ENCODE measurements at regions not wholly inside any gene's neighbourhood (a gene's known extent, or its start where the extent isn't known, plus 50 kb on each side); places are given as distances from the start of the nearest gene placed in this dataset.

DNA sequence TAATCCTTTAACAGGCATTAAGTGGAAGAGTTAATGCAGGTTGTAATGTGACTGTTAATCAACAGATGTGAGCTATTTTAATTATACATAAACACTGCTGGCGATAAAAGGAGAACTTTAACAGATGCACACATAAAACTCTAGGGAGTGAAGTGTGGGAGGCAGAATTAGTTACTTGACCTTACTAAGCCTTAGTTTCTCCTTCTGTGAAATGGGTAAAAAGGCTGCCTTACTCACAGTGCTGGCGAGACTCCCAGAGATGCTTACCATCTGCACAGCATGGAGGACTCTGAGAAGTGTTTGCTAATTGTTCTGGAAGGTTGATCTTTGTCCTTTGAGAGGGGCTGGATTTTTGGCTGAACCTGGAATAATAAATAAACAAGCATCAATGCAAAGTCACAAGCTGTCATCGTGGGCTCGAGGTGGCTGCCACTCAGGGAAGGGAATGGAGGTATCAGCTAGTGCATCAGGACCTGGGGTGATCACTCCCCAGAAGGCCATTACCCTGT is 58.6 kb upstream of the MPEG1 start:
- no peak for TF ChIP-seq EZH2phosphoT487 (IDR thresholded peaks at IDR 0.05; ENCODE audit: low read depth, severe bottlenecking, unreplicated experiment)
- TF ChIP-seq, protein P1, sequence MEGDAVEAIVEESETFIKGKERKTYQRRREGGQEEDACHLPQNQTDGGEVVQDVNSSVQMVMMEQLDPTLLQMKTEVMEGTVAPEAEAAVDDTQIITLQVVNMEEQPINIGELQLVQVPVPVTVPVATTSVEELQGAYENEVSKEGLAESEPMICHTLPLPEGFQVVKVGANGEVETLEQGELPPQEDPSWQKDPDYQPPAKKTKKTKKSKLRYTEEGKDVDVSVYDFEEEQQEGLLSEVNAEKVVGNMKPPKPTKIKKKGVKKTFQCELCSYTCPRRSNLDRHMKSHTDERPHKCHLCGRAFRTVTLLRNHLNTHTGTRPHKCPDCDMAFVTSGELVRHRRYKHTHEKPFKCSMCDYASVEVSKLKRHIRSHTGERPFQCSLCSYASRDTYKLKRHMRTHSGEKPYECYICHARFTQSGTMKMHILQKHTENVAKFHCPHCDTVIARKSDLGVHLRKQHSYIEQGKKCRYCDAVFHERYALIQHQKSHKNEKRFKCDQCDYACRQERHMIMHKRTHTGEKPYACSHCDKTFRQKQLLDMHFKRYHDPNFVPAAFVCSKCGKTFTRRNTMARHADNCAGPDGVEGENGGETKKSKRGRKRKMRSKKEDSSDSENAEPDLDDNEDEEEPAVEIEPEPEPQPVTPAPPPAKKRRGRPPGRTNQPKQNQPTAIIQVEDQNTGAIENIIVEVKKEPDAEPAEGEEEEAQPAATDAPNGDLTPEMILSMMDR (IDR thresholded peaks at IDR 0.05; ENCODE audit: poor library complexity) = no peak
- TF ChIP-seq EZH2 (IDR thresholded peaks at IDR 0.05; ENCODE audit: borderline replicate concordance) = no peak
- H3K9me2 ChIP-seq (replicated peaks; ENCODE audit: insufficient read depth) = no peaks in the 10 kb centered on the region
- no peak overlapping the region for H3K27ac ChIP-seq
- H3K4me3 ChIP-seq = no peak overlapping the region
- no peak for DNase-seq (ENCODE audit: low spot score)
- no peaks in the 10 kb centered on the region for H3K4me1 ChIP-seq (ENCODE audit: insufficient read depth)
- 84% methylated on average over 4 of the region's 4 CpGs for WGBS (ENCODE audit: low lambda C conversion rate, missing lambda C conversion rate)
- no peaks in the 10 kb centered on the region for H4K20me1 ChIP-seq (ENCODE audit: insufficient read depth, poor library complexity, severe bottlenecking)
- H2AFZ ChIP-seq = no peak overlapping the region
- H3K27me3 ChIP-seq = no peaks in the 10 kb centered on the region
- no peaks in the 10 kb centered on the region for H3K9me3 ChIP-seq (ENCODE audit: low read depth)
- H3K4me2 ChIP-seq = no peak overlapping the region
- H3K36me3 ChIP-seq (replicated peaks; ENCODE audit: insufficient read depth, low read depth) = no peaks in the 10 kb centered on the region
- H3K79me2 ChIP-seq = no peaks in the 10 kb centered on the region

DNA sequence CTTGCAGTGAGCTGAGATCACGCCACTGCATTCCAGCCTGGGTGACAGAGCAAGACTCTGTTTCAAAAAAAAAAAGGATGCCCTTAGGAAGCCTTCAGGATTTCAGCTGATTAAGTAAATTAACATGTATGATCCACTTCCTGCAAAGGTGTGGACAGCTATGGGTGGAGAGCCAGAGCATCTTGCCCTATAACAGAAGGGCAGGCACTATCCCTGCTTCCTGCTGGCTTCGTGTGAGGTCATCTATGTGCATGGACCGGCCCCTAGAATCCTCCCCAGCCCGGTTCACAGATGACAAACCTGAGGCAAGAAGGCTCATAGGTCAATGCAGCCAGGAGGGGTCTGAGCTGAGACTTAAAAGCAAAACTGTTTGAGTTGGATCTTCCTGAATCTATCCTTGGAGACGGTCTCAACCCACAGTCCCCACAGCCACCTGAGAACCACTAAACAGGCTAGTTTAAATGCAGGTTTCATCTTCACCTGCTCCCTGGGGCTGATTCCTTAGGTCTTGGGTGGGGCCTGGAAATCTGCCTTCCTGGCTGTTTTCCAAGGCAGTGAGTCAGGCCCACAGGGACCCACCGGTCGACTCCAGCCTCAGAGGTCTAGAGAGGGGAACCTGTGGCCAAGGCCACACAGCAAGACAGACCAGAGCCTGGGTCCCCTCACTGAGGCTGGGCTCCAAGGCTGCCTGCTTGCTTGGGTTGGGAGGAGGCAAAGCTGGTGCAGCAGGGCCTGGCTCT is 55.2 kb upstream of the MPEG1 start:
- Histone ChIP-seq H3K79me2 (no peaks in the 10 kb centered on the region), H3K4me3 (no peak overlapping the region), H3K27me3 (no peaks in the 10 kb centered on the region), H3K9me3 (ENCODE audit: low read depth) (no peaks in the 10 kb centered on the region), H2AFZ (no peak overlapping the region), H3K9me2 (replicated peaks; ENCODE audit: insufficient read depth) (no peaks in the 10 kb centered on the region), H3K4me1 (ENCODE audit: insufficient read depth) (no peaks in the 10 kb centered on the region), H3K27ac (no peak overlapping the region), H3K36me3 (replicated peaks; ENCODE audit: insufficient read depth, low read depth) (no peaks in the 10 kb centered on the region), H4K20me1 (ENCODE audit: insufficient read depth, poor library complexity, severe bottlenecking) (no peaks in the 10 kb centered on the region), H3K4me2 (no peak overlapping the region)
- 87% methylated on average over 7 of the region's 7 CpGs for WGBS (ENCODE audit: low lambda C conversion rate, missing lambda C conversion rate)
- TF ChIP-seq EZH2phosphoT487 (IDR thresholded peaks at IDR 0.05; ENCODE audit: low read depth, severe bottlenecking, unreplicated experiment) (no peak), EZH2 (IDR thresholded peaks at IDR 0.05; ENCODE audit: borderline replicate concordance) (no peak)
- TF ChIP-seq, protein P1 (IDR thresholded peaks at IDR 0.05; ENCODE audit: poor library complexity) = no peak
- DNase-seq (ENCODE audit: low spot score) = no peak

DNA sequence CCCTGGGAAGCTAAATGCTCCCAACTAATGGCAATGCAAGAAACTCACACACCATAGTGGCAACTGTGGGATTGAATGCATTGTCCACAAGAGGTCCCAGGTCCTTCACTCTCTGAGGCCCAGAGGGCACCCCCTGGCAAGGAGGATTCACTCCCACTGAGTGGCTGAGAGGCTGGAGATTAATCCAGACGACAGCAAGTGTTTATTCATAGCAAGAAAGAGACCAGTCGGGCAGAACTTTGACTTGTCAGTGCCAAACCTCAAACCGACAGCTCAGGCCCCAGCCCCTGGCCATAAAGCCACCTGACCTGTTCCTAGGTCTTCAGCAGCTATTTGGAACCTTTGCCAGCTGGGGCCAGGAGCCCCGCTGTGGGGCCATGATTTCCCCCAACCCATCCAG is 54.5 kb upstream of the MPEG1 start:
- no peaks in the 10 kb centered on the region for H3K36me3 ChIP-seq (replicated peaks; ENCODE audit: insufficient read depth, low read depth)
- H4K20me1 ChIP-seq (ENCODE audit: insufficient read depth, poor library complexity, severe bottlenecking) = no peaks in the 10 kb centered on the region
- DNase-seq (ENCODE audit: low spot score) = no peak
- no peak overlapping the region for H2AFZ ChIP-seq
- H3K4me2 ChIP-seq = no peak overlapping the region
- TF ChIP-seq, protein P1 (IDR thresholded peaks at IDR 0.05; ENCODE audit: poor library complexity) = no peak
- no peak for TF ChIP-seq EZH2 (IDR thresholded peaks at IDR 0.05; ENCODE audit: borderline replicate concordance)
- TF ChIP-seq EZH2phosphoT487 (IDR thresholded peaks at IDR 0.05; ENCODE audit: low read depth, severe bottlenecking, unreplicated experiment) = no peak
- no peak overlapping the region for H3K27ac ChIP-seq
- H3K79me2 ChIP-seq = no peaks in the 10 kb centered on the region
- H3K4me3 ChIP-seq = no peak overlapping the region
- no peaks in the 10 kb centered on the region for H3K4me1 ChIP-seq (ENCODE audit: insufficient read depth)
- H3K9me2 ChIP-seq (replicated peaks; ENCODE audit: insufficient read depth) = no peaks in the 10 kb centered on the region
- no peaks in the 10 kb centered on the region for H3K27me3 ChIP-seq
- 68% methylated on average over 4 of the region's 4 CpGs for WGBS (ENCODE audit: low lambda C conversion rate, missing lambda C conversion rate)
- no peaks in the 10 kb centered on the region for H3K9me3 ChIP-seq (ENCODE audit: low read depth)
